EH (cell line): ENCODE measurements at regions not wholly inside any gene's neighbourhood (a gene's known extent, or its start where the extent isn't known, plus 50 kb on each side); places are given as distances from the start of the nearest gene placed in this dataset.
"Not testable (repeated sequence)": the region's sequence is repeated elsewhere in the genome, so short reads cannot be mapped to it uniquely, and the experiment has no call there.

Experiments used
- DNase-seq: peaks from one replicate; pipeline ENCODE4 v3.0.0-alpha.2; 2015; ENCODE audit warnings: low read depth

- peak; percentile 80 for DNase-seq
Observed at GRCh38 chr1:185401019-185401418, 84.0 kb upstream of the IVNS1ABP start.

GRCh38 chr1:185400052-185400451 is 83.0 kb upstream of the IVNS1ABP start:
- peak; percentile 82 for DNase-seq

- no peak for DNase-seq
Observed at GRCh38 chr1:185398599-185398998, 81.6 kb upstream of the IVNS1ABP start.

- no peak for DNase-seq
Observed at GRCh38 chr1:185398022-185398421, 81.0 kb upstream of the IVNS1ABP start.

GRCh38 chr1:185397183-185397582 is 80.1 kb upstream of the IVNS1ABP start:
- DNase-seq = no peak

- DNase-seq = peak; percentile 37
Observed at GRCh38 chr1:185396126-185396525, 79.1 kb upstream of the IVNS1ABP start.

- DNase-seq = no peak
Observed at GRCh38 chr1:185393815-185394214, 76.8 kb upstream of the IVNS1ABP start.

- DNase-seq = no peak
Observed at GRCh38 chr1:185393205-185393604, 76.2 kb upstream of the IVNS1ABP start.

- DNase-seq = no peak
Observed at GRCh38 chr1:185388815-185389214, 71.8 kb upstream of the IVNS1ABP start.

GRCh38 chr1:185388346-185388745 is 71.3 kb upstream of the IVNS1ABP start:
- DNase-seq = no peak

- DNase-seq = no peak
Observed at GRCh38 chr1:185385991-185386390, 68.9 kb upstream of the IVNS1ABP start.

GRCh38 chr1:185383805-185384204 is 66.8 kb upstream of the IVNS1ABP start:
- not testable (repeated sequence) for DNase-seq

GRCh38 chr1:185377831-185378230 is 60.8 kb upstream of the IVNS1ABP start:
- peak; percentile 55 for DNase-seq

GRCh38 chr1:185376840-185377635 is 60.0 kb upstream of the IVNS1ABP start:
- DNase-seq = peak; percentile 90

GRCh38 chr1:185376288-185376687 is 59.2 kb upstream of the IVNS1ABP start:
- DNase-seq = no peak

- peak; percentile 64 for DNase-seq
Observed at GRCh38 chr1:185375583-185375982, 58.5 kb upstream of the IVNS1ABP start.

GRCh38 chr1:185373813-185374529 is 56.9 kb upstream of the IVNS1ABP start:
- peak; percentile 67 for DNase-seq

- DNase-seq = peak; percentile 11
Observed at GRCh38 chr1:185369786-185370185, 52.7 kb upstream of the IVNS1ABP start.

- DNase-seq = no peak
Observed at GRCh38 chr1:185368913-185369491, 52.0 kb upstream of the IVNS1ABP start.

GRCh38 chr1:185368313-185368855 is 51.3 kb upstream of the IVNS1ABP start:
- DNase-seq = peak; percentile 6

- DNase-seq = no peak
Observed at GRCh38 chr1:185367218-185367617, 50.2 kb upstream of the IVNS1ABP start.
